HG03139 (cell line): ENCODE measurements at regions not wholly inside any gene's neighbourhood (a gene's known extent, or its start where the extent isn't known, plus 50 kb on each side); places are given as distances from the start of the nearest gene placed in this dataset.

Source experiments
- ATAC-seq: cut with Tn5 transposase; IDR thresholded peaks from one replicate; pipeline ENCODE4 v1.9.1; 2021; ENCODE audit not compliant: unreplicated experiment

- no peak for ATAC-seq
Observed at GRCh38 chr2:5442736-5443135, 249.4 kb upstream of the SOX11 start.

- ATAC-seq: no peak
Observed at GRCh38 chr2:5444168-5444567, 248.0 kb upstream of the SOX11 start.

- ATAC-seq: no peak
Observed at GRCh38 chr2:5444854-5445253, 247.3 kb upstream of the SOX11 start.

GRCh38 chr2:5449867-5450266 lies 242.3 kb upstream of the SOX11 start:
- ATAC-seq: no peak

GRCh38 chr2:5453220-5454050 lies 238.7 kb upstream of the SOX11 start:
- no peak for ATAC-seq

- ATAC-seq: no peak
Observed at GRCh38 chr2:5454051-5454390, 238.2 kb upstream of the SOX11 start.

GRCh38 chr2:5459041-5459440 lies 233.1 kb upstream of the SOX11 start:
- no peak for ATAC-seq

- no peak for ATAC-seq
Observed at GRCh38 chr2:5464657-5465056, 227.5 kb upstream of the SOX11 start.

GRCh38 chr2:5465859-5466258 lies 226.3 kb upstream of the SOX11 start:
- no peak for ATAC-seq

GRCh38 chr2:5467178-5467905 lies 224.8 kb upstream of the SOX11 start:
- no peak for ATAC-seq

- no peak for ATAC-seq
Observed at GRCh38 chr2:5472673-5473072, 219.5 kb upstream of the SOX11 start.

GRCh38 chr2:5473635-5474034 lies 218.5 kb upstream of the SOX11 start:
- ATAC-seq: no peak

GRCh38 chr2:5474716-5475115 lies 217.5 kb upstream of the SOX11 start:
- no peak for ATAC-seq

GRCh38 chr2:5479265-5479928 lies 212.8 kb upstream of the SOX11 start:
- no peak for ATAC-seq

- ATAC-seq: no peak
Observed at GRCh38 chr2:5482929-5483331, 209.3 kb upstream of the SOX11 start.

- ATAC-seq: no peak
Observed at GRCh38 chr2:5484868-5485267, 207.3 kb upstream of the SOX11 start.

GRCh38 chr2:5491523-5491922 lies 200.7 kb upstream of the SOX11 start:
- ATAC-seq: no peak

GRCh38 chr2:5493256-5493655 lies 198.9 kb upstream of the SOX11 start:
- ATAC-seq: no peak

- no peak for ATAC-seq
Observed at GRCh38 chr2:5494212-5494611, 198.0 kb upstream of the SOX11 start.

GRCh38 chr2:5495586-5495985 lies 196.6 kb upstream of the SOX11 start:
- ATAC-seq: no peak

GRCh38 chr2:5497874-5498273 lies 194.3 kb upstream of the SOX11 start:
- ATAC-seq: no peak

GRCh38 chr2:5501807-5502206 lies 190.4 kb upstream of the SOX11 start:
- ATAC-seq: no peak
